IPS DF 6.9 (cell line): ENCODE measurements at regions not wholly inside any gene's neighbourhood (a gene's known extent, or its start where the extent isn't known, plus 50 kb on each side); places are given as distances from the start of the nearest gene placed in this dataset.

Experiments used
- DNase-seq: peaks from one replicate; pipeline ENCODE4 v3.0.0-alpha.2; 2013; ENCODE audit warnings: low read depth, low spot score
- H3K27ac ChIP-seq: one replicate; pipeline ENCODE4 v1.5.1; 2013; ENCODE audit warnings: low read length, control low read depth
- H3K27me3 ChIP-seq: 2 replicates; pipeline ENCODE4 v1.6.1; 2013; ENCODE audit warnings: mild to moderate bottlenecking, low read length; ENCODE audit not compliant: control insufficient read depth, insufficient read depth
- H3K36me3 ChIP-seq: 2 replicates; pipeline ENCODE4 v1.6.1; 2013; ENCODE audit warnings: low read length; ENCODE audit not compliant: control insufficient read depth, insufficient read depth
- H3K4me1 ChIP-seq: 2 replicates; pipeline ENCODE4 v1.6.1; 2013; ENCODE audit warnings: low read length; ENCODE audit not compliant: control insufficient read depth, insufficient read depth
- H3K4me3 ChIP-seq: 2 replicates; pipeline ENCODE4 v1.5.1; 2013; ENCODE audit warnings: mild to moderate bottlenecking, low read length
- H3K9me3 ChIP-seq: 2 replicates; pipeline ENCODE4 v1.6.1; 2013; ENCODE audit warnings: low read length, inconsistent platforms; ENCODE audit not compliant: control insufficient read depth, insufficient read depth
- WGBS: extraction: QIAGEN DNeasy Blood & Tissue Kit; methylation state at CpG from one replicate; pipeline ENCODE4 v1.1.7; 2013; ENCODE audit warnings: mixed read lengths, missing lambda C conversion rate; ENCODE audit not compliant: insufficient read length, insufficient coverage; 5-methylcytosine and 5-hydroxymethylcytosine counted together

DNA sequence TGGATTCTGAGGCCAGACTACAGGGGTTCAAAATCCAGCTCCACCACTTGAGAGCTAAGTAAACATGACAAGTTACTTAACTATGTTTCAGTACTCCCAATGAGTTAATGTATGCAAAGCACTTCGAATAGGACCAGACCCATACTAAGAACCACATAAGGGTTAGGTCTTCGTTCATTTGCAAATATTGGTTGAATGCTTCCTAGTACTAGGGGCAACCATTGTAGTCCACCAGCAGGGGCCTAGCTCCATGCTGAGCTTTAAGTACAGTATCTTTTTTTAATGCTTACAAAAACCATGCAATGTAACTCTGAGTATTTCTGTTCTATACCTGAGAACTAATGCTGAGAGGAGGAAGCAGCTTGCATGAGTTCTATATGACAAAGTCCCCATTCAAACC lies 80.4 kb upstream of the PDE1C start:
- Histone ChIP-seq H3K27ac (no peak overlapping the region), H3K4me3 (no peak overlapping the region), H3K36me3 (no peaks in the 10 kb centered on the region), H3K27me3 (no peaks in the 10 kb centered on the region), H3K4me1 (no peaks in the 10 kb centered on the region; the same call in 1 of the 2 replicates), H3K9me3 (no peaks in the 10 kb centered on the region)
- no peak for DNase-seq
- WGBS: no CpG with 5 or more reads among the region's 2 CpGs

DNA sequence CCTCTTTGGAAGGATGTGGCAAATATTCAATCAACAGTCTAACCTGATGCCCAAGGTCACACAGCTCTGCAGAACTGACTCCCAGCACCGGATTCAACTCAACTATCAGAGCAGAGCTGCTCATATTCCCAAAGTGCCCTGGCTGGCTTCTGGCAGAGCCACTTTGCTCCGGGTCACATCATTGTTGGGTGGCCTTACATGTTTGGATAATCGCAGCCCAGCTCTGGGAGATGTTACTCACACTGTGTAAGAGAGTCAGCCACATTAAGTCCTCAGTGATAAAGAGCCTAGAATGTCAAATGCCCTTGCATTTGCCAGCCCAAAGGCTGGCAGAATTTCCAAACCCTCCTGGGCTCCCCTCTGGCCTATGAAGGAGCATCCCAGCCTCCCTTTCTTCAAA lies 79.8 kb upstream of the PDE1C start:
- no CpG with 5 or more reads among the region's 3 CpGs for WGBS
- DNase-seq: no peak
- Histone ChIP-seq H3K27me3 (no peaks in the 10 kb centered on the region), H3K27ac (no peak overlapping the region), H3K4me1 (no peaks in the 10 kb centered on the region; the same call in 1 of the 2 replicates), H3K36me3 (no peaks in the 10 kb centered on the region), H3K4me3 (no peak overlapping the region), H3K9me3 (no peaks in the 10 kb centered on the region)

- no peak overlapping the region for H3K4me3 ChIP-seq
- WGBS: no CpG with 5 or more reads among the region's 1 CpG
- no peak overlapping the region for H3K27ac ChIP-seq
- no peaks in the 10 kb centered on the region for H3K9me3 ChIP-seq
- no peak for DNase-seq
- no peaks in the 10 kb centered on the region; the same call in 1 of the 2 replicates for H3K4me1 ChIP-seq
- H3K27me3 ChIP-seq: no peaks in the 10 kb centered on the region
- no peaks in the 10 kb centered on the region for H3K36me3 ChIP-seq
These were observed 77.5 kb upstream of the PDE1C start for GRCh38 chr7:32147546-32148268.

GRCh38 chr7:32145911-32146310 lies 75.7 kb upstream of the PDE1C start:
- Histone ChIP-seq H3K4me3 (no peak overlapping the region), H3K36me3 (no peaks in the 10 kb centered on the region), H3K9me3 (no peaks in the 10 kb centered on the region), H3K27me3 (no peaks in the 10 kb centered on the region), H3K27ac (no peak overlapping the region), H3K4me1 (no peaks in the 10 kb centered on the region; the same call in 1 of the 2 replicates)
- no CpG with 5 or more reads among the region's 2 CpGs for WGBS
- DNase-seq: no peak

- Histone ChIP-seq H3K4me3 (no peak overlapping the region), H3K4me1 (no peaks in the 10 kb centered on the region; the same call in 1 of the 2 replicates), H3K27ac (no peak overlapping the region), H3K9me3 (no peaks in the 10 kb centered on the region), H3K36me3 (no peaks in the 10 kb centered on the region), H3K27me3 (no peaks in the 10 kb centered on the region)
- WGBS: no CpG with 5 or more reads among the region's 4 CpGs
- no peak for DNase-seq
These were observed 74.5 kb upstream of the PDE1C start for GRCh38 chr7:32144676-32145075.

- no peak for DNase-seq
- Histone ChIP-seq H3K4me3 (no peak overlapping the region), H3K4me1 (no peaks in the 10 kb centered on the region; the same call in 1 of the 2 replicates), H3K36me3 (no peaks in the 10 kb centered on the region), H3K27ac (no peak overlapping the region), H3K9me3 (no peaks in the 10 kb centered on the region), H3K27me3 (no peaks in the 10 kb centered on the region)
- WGBS: no CpG with 5 or more reads among the region's 6 CpGs
These were observed 73.1 kb upstream of the PDE1C start for GRCh38 chr7:32143301-32143700.

- no peak for DNase-seq
- WGBS: no CpG with 5 or more reads among the region's 3 CpGs
- no peaks in the 10 kb centered on the region; the same call in 1 of the 2 replicates for H3K4me1 ChIP-seq
These were observed 72.4 kb upstream of the PDE1C start for GRCh38 chr7:32142649-32143048.

DNA sequence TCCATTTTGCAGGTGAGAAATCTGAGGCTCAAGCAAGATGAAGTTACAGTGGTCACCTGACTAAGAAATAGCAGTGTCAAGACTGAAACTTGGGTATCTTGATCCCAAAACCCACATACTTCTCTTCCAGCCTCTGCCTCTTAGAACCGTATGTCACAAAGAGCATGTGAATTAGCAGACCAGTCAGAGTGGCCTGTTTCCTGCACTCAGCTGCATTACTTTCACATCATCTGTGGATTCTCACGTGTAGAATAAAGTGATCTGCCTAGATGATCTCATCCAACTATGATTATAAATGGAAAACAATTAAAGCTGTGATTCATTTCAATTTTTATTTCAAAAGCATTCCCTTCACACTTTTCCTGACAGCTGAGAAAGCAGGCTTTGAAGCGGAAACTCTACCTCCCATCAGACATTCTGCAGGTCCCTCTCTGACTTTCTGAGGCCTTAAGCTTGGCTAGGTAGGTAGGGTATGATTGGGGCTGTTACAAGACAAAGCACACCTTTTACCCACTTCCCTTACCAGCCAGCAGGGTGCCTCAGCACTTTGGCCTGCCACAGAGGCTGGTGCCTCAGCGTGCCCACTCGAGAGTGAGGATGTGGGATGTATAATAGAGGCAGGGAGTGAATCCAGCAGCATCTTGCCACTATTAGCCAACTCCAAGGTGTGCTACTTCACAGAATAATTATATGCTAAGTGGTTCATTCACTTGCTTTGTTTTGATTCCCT lies 70.2 kb upstream of the PDE1C start:
- H3K27ac ChIP-seq: no peak overlapping the region
- no peak overlapping the region for H3K4me3 ChIP-seq
- no peaks in the 10 kb centered on the region for H3K27me3 ChIP-seq
- H3K36me3 ChIP-seq: no peaks in the 10 kb centered on the region
- H3K9me3 ChIP-seq: no peaks in the 10 kb centered on the region
- no peaks in the 10 kb centered on the region for H3K4me1 ChIP-seq
- no peak for DNase-seq
- WGBS: no CpG with 5 or more reads among the region's 5 CpGs

More at GRCh38 chr7:32142649-32143048, 72.4 kb upstream of the PDE1C start:
- Histone ChIP-seq H3K27me3 (no peaks in the 10 kb centered on the region), H3K9me3 (no peaks in the 10 kb centered on the region), H3K27ac (no peak overlapping the region), H3K4me3 (no peak overlapping the region), H3K36me3 (no peaks in the 10 kb centered on the region)

DNA sequence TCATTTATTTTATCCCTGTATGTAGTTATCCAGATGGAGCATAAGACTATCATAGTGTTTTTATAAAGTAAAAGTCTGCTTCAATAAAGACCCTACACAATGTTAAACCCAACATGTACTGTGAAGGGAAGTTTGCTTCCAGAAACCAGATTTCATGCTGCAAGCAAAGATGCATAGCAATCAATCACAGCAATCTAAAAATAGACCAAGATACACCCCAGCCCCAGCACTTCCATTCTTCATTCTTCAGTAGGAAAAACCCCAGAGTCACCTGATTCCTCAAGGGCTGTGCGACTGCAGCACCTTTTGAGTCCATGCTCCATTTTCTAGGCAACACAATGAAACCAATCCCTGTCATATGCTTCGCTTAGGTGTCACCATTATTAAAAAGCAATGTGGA lies 66.9 kb upstream of the PDE1C start:
- H3K27me3 ChIP-seq: no peaks in the 10 kb centered on the region
- DNase-seq: no peak
- no peaks in the 10 kb centered on the region for H3K36me3 ChIP-seq
- H3K4me3 ChIP-seq: no peak overlapping the region
- no peaks in the 10 kb centered on the region for H3K9me3 ChIP-seq
- no CpG with 5 or more reads among the region's 2 CpGs for WGBS
- H3K4me1 ChIP-seq: no peaks in the 10 kb centered on the region
- H3K27ac ChIP-seq: no peak overlapping the region

DNA sequence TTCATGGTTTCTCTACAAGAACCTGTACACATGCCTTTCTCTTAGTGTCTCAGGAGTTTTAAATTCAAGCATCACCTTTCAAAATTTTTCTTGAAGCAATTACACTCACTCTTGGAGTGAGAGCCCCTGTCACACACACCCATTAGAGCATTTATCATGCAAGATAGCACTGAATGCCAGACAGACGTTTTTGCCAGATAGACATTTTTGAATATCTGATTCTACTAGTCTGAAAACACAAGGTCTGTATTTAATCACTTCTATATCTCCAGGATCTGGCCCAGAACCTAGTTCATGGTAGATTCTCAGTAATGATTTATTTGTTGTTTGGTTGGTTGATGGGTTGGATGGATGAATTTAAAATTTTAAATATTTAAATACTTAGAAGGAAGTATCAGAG lies 60.9 kb upstream of the PDE1C start:
- no peaks in the 10 kb centered on the region for H3K9me3 ChIP-seq
- H3K4me1 ChIP-seq: no peaks in the 10 kb centered on the region
- no peaks in the 10 kb centered on the region for H3K27me3 ChIP-seq
- WGBS: no CpG with 5 or more reads among the region's 1 CpG
- no peak overlapping the region for H3K27ac ChIP-seq
- no peaks in the 10 kb centered on the region for H3K36me3 ChIP-seq
- H3K4me3 ChIP-seq: no peak overlapping the region
- no peak for DNase-seq
